HG03159 (cell line): ENCODE measurements at regions not wholly inside any gene's neighbourhood (a gene's known extent, or its start where the extent isn't known, plus 50 kb on each side); places are given as distances from the start of the nearest gene placed in this dataset.
"Not testable (repeated sequence)": the region's sequence is repeated elsewhere in the genome, so short reads cannot be mapped to it uniquely, and the experiment has no call there.

Source experiments
- ATAC-seq: cut with Tn5 transposase; IDR thresholded peaks from one replicate; pipeline ENCODE4 v1.9.1; 2021; ENCODE audit warnings: mild to moderate bottlenecking, moderate library complexity; ENCODE audit not compliant: unreplicated experiment

DNA sequence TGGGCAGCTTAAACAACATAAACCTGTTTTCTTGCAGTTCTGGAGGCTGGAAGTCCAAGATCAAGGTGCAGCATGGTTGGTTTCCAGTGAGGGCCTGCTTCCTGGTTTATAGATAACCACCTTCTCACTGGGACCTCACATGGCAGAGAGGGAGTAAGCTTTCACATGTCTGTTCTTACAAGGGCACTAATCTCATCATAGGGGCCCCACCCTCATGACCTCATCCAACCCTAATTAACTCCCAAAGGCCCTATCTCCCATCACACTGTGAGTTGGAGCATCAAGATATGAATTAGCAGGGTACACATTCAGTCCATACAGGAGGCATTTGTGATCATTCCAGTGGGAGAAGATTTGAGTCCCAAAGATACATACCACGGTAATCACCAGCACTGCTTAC, 50.5 kb upstream of the GRIN2A start:
- ATAC-seq = no peak

DNA sequence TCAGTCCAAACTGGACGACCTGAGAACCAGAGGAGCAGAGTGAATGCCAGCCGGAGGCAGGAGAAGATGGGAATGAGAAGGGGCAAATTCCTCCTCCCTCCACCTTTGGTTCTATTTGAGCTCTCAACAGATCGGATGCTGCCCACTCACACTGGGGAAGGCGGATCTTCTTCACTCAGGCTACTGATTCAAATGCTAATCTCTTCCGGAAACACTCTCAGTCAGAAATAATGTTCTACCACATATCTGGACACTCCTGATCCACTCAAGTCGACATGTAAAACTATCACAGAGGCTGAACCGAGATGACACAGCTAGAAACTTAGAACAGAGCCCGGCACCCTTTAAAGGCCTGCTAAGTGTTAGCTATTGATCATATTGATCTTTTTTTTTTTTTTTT, 57.4 kb upstream of the GRIN2A start:
- no peak for ATAC-seq

DNA sequence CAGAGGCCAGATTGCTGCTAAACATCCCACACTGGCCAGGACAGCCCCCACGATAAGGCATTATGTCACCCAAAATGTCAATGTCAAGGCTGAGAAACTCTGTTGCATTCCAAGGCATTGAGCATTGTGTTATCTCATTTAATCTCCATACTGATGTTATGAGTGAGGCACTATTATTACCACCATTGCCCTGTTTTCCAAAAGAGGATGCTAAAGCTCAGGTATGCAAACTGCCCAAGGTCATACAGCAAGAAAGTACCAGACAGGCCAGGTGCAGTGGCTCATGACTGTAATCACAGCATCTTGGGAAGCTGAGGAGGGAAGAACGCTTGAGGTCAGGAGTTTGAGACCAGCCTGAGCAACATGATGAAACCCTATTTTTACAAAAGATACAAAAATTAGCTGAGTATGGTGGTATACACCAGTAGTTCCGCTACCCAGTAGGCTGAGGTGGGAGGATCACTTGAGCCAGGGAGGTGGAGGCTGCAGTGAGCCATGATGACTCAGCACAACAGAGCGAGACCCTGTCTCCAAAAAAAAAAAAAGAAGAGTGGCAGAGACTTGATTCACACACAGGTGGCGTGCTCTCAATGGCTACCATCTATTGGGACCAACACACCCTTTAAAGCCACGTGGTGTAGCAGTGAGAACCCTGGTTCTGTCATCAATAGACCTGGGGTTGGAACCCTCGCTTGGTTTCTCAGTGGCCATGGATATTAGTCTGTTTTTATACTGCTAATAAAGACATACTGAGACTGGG, 58.8 kb upstream of the GRIN2A start:
- ATAC-seq = no peak

DNA sequence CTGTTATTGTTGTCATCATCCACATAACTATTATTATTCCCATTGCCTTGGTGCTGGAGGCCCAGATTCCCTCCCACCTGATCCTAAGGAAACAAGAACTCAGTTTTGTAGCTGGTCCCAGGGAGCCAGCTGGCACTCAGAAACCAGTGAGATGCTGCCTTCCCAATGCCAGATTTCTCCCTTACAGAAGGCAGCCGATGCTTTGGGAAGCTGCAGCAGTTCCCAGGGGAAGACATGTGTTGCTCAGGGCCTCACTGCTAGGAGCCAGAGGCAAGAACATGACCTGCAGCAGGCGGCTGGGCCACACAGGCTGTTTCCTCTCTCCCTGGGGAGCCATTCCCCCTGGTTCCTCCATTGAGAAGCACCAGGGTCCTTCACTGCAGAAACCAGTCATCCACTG, 59.9 kb upstream of the GRIN2A start:
- ATAC-seq = no peak

DNA sequence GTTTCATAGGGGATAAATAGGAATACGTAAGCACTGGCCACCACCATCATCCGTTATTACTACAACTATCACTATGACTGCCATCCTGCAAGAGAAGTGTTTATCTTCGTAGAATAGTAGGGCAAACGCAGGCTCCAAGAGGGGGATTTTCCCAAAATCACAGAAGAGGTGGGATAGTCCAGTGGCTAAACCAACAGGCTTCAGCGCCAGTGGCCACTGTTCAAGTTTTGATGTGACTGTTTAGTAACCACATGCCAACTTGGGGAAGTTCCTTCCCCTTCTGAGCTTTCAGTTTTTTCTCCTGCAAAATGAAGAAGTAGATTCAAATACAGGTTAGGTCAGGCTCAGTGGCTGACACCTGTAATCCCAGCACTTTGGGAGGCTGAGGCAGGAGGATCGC, 60.7 kb upstream of the GRIN2A start:
- ATAC-seq = no peak

DNA sequence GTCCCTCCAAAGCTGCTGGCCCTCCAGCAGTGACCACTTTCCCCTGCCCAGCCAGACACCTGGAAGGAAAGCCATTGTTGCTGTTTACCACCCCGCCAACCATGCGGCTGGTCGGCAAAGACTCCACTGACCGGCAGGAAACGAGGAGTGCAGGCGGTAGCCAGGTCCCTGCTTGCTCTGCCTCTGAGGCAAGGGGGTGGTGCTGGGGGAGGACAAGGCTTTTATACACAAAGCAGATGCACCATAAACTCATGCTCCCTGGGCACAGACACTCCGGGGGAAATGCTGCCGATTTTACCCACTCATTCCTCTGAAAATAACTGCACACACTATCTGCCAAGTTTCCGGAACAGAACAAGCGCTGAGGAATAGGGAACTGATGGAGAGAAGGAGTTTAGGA, 62.8 kb upstream of the GRIN2A start:
- no peak for ATAC-seq

DNA sequence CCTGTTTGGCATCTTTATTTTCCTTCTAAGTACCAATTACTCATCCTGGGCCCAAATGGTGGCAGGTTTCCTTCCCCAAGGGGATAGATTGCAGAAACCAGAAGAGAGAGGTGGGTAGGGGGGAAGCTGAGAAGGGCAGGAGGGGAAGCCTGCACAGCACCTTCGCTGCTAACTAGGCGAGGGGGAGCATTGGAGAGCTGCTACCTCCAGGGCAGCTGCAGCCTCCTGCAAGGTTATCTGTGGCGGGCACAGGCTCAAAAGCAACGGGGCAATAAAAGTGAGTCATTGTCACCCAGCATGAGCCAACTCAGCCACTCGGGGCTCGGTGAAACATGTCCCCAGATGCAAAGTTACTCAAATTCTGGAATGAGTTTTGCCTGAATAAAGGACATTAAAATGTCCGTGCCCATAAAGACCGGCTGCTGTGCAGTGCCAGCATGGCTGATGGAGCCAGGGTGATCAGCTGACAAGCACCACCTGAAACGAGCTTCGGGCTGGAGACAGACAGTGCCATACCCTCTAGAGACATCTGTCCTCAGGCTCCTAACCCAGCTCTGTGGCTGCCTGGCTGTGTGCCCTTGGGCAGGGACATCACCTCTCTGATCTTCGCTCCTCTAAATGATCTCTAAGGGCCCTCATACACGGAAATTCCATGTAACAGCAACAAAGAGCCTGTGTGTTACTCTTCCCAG, 68.1 kb upstream of the GRIN2A start:
- ATAC-seq = no peak

DNA sequence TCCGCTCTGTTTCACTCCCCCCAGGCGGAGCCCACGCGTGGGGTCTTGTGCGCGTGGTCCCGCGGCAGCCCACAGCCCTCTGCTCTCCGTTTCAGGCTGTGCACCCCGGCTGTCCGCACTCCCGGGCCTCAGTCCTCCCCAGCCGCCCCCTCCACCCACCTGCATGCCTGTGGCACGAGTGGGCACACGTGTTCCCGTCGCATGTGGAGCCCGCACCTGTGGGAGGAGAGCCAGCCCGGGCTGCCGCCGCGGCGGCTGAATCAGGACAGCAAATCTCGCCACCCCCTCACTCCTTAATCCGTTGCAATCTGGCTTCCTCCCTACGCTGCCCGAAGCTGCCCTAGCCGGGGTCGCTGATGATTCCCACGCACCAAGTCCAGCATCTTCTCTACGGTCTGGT, 69.9 kb upstream of the GRIN2A start:
- no peak for ATAC-seq

DNA sequence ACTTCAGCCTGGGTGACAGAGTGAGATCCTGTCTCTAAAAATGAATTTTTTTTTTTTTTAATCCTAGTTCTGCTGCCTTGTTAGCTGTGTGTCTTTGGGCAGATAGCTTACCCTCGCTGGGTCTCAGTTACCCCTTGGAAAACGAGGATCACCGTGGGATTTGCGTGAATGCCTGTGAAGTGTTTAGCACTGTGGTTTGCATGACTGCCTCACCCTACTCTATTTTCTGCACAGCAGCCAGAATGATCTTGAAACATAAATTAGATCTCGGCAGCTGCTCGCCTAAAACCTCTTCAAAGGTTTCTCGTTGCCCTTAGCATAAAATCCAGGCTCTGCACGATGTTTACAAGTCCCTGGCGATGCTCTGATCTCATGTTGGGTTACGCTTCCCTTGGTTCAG, 71.2 kb upstream of the GRIN2A start:
- ATAC-seq = no peak

DNA sequence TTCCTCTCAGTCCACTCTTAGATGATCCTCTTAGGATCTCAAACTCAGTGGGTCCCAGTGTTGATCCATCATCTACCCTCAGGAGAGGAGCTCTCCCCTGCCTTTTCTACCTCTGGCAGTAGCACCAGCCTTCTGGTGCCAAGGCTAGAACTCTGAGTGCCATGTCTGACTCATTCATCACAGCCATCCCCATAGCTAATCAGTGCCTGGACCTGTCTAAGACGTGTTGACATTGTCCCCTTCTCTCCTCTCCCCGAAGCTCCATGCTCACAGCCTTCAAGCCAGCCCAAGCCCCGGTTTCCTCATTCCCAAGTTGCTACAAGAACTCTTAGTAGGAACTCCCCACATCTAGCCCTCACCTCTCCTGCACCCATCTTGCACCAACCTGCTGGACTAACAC, 73.5 kb upstream of the GRIN2A start:
- ATAC-seq = no peak

DNA sequence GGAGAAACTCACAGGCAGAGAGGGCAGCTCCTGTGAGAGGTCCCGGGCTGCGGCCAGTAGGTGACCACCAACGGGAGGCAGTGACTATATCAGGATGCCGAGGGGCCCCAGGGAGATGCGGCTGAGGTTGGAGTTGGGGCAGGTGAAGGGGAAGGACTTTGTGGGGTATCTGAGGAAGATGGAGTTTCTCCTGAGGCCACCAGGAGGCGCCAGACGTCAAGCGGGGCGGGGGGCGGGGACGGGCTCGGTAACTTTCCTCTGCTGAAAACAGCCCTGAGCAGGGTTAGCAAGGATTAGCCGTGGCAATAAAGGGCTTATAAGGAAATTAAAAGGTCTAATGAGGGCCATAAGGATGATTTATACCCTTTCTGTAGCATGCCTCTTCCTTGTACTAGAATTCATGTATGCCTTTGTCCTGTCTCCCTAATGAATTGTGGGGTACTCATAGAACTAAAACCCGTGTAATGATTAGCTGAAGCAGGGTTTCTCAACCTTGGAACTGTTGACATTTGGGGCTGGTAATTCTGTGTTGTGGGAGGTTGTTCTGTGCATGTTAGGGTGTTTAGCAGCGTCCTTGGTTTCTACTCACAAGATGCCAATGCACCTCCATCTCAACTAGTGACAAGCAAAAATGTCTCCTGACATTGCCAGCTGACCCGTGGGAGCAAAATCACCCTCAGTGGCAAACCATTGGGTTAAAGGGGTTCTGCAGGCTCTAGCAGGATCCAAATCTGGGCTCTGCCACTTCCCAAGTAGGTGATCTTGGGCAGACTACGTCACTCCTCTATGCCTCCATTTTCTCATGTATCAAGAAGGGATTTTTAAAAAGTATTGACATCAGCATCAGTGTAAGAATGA, 74.8 kb upstream of the GRIN2A start:
- no peak for ATAC-seq

DNA sequence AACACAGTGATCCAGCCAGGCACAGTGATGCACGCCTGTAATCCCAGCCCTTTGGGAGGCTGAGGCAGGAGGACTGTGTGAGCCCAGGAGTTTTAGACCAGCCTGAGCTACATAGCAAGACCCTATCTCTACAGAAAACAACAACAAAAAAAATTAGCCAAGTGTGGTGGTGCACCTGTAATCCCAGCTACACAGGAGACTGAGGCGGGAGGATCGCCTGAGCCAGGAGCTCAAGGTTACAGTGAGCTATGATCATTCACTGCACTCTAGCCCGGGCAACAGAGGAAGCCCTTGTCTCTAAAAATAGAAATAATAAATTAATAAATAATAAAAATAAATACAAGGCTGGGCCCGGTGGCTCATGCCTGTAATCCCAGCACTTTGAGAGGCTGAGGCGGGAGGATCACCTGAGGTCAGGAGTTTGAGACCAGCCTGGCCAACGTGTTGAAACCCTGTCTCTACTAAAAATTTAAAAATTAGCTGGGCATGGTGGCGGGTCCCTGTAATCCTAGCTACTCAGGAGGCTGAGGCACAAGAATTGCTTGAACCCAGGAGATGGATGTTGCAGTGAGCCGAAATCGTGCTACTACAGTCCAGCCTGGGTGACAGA, 75.5 kb upstream of the GRIN2A start:
- not testable (repeated sequence) for ATAC-seq

DNA sequence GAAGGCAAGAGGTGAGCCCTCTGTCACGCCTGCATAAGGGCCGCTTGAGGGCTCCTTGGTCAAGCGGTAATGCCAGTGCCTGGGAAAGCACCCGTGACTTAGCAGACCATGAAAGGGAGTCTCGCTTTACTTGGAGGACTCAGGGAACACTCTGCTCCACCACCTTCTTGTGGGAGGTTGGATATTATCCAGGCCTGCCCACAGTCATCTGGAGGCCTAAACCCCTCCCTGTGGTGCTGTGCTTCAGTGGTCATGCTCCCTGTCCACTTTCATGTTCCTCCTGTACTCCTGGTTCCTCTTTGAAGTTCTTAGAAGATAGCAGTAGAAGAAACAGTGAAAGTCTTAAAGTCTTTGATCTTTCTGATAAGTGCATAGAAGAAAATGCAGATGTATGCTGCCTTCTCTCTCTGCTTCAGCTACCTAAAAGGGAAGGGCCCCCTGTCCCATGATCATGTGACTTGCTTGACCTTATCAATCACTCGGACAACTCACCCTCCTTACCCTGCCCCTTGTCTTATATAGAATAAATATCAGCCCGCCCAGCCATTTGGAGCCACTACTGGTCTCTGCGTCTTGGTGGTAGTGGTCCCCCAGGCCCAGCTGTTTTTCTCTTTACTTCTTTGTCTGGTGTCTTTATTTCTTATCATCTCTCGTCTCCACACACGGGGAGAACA, 76.8 kb upstream of the GRIN2A start:
- not testable (repeated sequence) for ATAC-seq

DNA sequence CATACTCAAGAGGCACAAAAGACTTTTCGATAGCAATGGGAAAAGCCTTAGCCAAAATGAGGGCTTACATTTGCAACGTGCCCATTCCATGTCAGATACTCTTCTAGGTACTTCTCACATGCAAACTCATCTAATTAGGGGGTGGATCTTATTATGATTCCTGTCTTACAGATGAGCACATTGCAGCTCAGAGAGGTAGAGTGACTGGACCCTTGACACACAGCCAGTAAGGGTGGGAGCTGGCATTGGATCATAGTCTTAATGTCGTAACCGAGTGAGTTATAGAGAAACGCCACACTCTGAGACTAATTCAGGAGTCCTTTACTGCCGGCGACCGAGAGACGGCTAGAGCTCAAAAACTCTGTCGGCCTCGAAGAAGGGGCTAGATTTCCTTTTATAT, 78.8 kb upstream of the GRIN2A start:
- no peak for ATAC-seq

DNA sequence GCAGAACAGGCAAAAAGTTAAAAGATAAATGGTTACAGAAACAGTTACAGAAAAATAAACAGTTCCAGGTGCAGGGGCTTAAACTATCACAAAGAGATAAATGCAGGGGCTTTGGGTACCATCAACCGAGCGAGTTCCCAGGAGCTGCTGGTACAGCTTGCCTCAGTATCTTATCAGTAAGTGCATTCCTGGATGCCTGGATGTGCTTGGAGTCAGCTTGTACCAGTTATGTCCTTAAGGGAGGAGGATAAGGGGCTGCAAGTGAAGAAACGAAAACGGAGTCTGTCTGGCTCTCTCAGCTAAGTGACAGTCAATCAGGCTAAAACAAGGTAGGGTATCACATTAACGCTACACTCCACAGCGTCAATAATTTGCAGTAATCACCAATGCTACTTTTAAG, 79.3 kb upstream of the GRIN2A start:
- ATAC-seq = not testable (repeated sequence)

DNA sequence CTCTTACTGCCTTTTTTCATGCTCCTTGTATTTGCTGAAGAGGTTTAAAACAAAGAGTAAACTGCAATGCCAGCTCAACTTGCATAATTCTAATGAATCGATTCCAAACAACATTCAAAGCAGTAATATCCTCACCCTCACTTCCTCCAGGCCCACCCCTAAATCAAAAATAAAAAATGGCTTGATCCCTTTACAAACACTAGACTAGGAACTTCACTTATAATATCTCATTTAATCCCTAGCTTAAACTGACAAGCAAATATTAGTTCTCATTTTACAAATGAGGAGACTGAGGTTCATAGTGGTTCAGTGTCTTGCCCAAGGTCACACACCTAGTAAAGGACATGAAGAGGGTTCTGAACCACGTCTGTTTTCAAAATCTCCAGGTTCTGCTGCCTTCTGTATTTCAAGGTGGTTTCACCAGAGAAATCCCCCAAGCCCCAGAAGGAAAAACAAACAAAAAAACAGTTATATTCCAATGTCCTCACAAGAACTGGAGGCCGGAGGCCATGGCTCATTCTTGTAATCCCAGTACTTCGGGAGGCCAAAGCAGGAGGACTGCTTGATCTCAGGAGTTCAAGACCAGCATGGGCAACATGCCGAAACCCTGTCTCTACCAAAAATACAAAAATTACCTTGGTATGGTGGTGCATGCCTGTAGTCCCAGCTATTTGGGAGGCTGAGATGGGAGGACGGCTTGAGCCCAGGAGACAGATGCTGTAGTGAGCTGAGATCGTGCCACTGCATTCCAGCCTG, 80.3 kb upstream of the GRIN2A start:
- no peak for ATAC-seq

DNA sequence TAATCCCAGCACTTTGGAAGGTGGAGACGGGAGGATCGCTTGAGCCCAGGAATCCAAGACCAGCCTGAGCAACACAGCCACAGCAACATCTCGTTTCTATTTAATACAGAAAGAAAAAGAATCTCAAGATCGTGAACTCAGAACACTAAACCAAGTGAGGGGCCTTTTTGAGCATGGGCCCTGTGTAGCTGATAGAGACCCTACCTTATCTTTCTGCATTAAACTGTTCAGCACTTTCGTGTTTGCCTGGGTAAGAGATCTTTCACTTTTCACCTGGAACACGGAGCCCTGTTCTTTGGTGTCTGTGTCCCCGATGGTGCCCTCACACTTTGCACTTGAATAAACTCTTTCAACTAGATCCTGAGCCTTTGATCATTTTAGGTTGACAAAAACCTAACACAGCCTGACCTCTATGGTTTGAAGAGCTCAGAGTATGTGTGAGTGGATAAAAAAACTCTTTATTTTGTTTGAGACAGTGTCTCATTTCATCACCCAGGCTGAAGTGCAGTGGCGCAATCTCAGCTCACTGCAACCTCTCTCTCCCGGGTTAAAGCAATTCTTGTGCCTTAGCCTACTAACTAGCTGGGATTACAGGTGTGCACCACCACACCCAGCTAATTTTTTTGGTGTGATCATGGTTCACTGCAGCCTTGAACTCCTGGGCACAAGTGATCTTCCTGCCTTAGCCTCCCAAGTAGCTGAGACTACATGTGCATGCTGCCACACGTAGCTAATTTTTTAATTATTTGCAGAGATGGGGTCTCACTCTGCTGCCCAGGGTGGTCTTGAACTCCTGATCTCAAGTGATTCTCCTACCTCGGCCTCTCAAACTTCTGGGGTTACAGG, 83.8 kb upstream of the GRIN2A start:
- no peak for ATAC-seq

DNA sequence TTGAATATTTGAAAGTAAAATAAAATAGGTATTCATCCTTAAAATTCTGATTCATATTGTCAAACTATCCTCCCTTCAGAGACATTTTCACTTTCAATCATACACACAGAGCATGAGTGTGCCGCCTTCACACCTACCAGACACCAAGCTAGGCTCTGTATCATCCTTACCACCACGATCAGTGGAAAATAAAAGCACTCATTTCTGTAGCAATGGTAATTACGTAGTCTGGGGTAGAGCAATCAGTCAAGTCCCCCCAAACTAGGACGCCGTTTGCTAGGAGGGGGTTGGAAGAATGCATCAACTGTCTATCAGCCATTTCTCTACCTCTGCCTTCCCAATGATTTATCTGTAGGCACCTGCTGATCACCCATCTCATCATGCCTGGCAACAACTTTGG, 84.6 kb upstream of the GRIN2A start:
- peak; percentile 62 for ATAC-seq

DNA sequence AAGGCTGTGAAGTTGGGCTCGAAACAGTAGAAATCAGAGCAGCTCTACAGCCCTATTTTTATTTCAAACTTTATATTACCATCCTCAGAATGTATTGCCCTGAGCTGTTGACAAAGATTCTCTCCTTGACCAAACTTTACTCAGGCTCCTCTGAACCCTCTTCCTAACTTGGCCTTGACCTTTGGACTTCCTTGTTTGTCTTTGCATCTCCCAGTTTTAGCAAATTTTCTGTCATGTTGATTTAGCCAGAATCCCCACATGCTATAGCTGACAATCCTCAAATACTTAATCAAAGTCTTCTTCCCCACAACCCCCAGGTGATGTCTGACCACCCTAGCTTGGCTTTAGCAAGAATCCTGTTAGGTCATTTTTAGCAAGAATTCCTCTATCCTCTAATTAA, 87.4 kb upstream of the GRIN2A start:
- no peak for ATAC-seq
